ENCODE measurements at regions not wholly inside any gene's neighbourhood (a gene's known extent, or its start where the extent isn't known, plus 50 kb on each side); places are given as distances from the start of the nearest gene placed in this dataset.

- Mint-ChIP-seq H3K9me3 (no peaks in the 10 kb centered on the region), H3K36me3 (ENCODE audit: low read depth) (no peaks in the 10 kb centered on the region), H3K4me3 (no peak overlapping the region), H3K27me3 (ENCODE audit: low read depth) (no peaks in the 10 kb centered on the region), H3K27ac (peak overlapping the region; percentile 58 to 81 (median 68)), H3K4me1 (peaks cover 49% of the 10 kb centered on the region)
- no peak for TF ChIP-seq CTCF (IDR thresholded peaks at IDR 0.05; ENCODE audit: unreplicated experiment in 3 of 3)
Observed at GRCh38 chr1:218779341-218780100, 394.2 kb upstream of the LYPLAL1 start.

- Mint-ChIP-seq H3K9me3 (no peaks in the 10 kb centered on the region), H3K4me1 (peaks cover 29% of the 10 kb centered on the region), H3K27me3 (ENCODE audit: low read depth) (no peaks in the 10 kb centered on the region), H3K4me3 (no peak overlapping the region), H3K27ac (no peak overlapping the region), H3K36me3 (ENCODE audit: low read depth) (no peaks in the 10 kb centered on the region)
- TF ChIP-seq CTCF (IDR thresholded peaks at IDR 0.05; ENCODE audit: unreplicated experiment in 3 of 3): no peak
Observed at GRCh38 chr1:218783131-218783530, 390.5 kb upstream of the LYPLAL1 start.

GRCh38 chr1:218783916-218784315, 389.8 kb upstream of the LYPLAL1 start:
- H3K27me3 Mint-ChIP-seq (ENCODE audit: low read depth): no peaks in the 10 kb centered on the region
- H3K27ac Mint-ChIP-seq: peak overlapping the region in 1 of 3 experiments; percentile 7
- TF ChIP-seq CTCF (IDR thresholded peaks at IDR 0.05; ENCODE audit: unreplicated experiment in 3 of 3): no peak
- no peak overlapping the region for H3K4me3 Mint-ChIP-seq
- H3K4me1 Mint-ChIP-seq: peaks cover 22% of the 10 kb centered on the region
- H3K36me3 Mint-ChIP-seq (ENCODE audit: low read depth): no peaks in the 10 kb centered on the region
- peaks cover 3% of the 10 kb centered on the region for H3K9me3 Mint-ChIP-seq

GRCh38 chr1:218785928-218786327, 387.8 kb upstream of the LYPLAL1 start:
- Mint-ChIP-seq H3K36me3 (ENCODE audit: low read depth) (no peaks in the 10 kb centered on the region), H3K27ac (peak overlapping the region in 1 of 3 experiments; percentile 57), H3K27me3 (ENCODE audit: low read depth) (no peaks in the 10 kb centered on the region), H3K4me3 (no peak overlapping the region), H3K4me1 (peaks cover 17% of the 10 kb centered on the region), H3K9me3 (peaks cover 12% of the 10 kb centered on the region)
- no peak for TF ChIP-seq CTCF (IDR thresholded peaks at IDR 0.05; ENCODE audit: unreplicated experiment in 3 of 3)

GRCh38 chr1:218787826-218788225, 385.9 kb upstream of the LYPLAL1 start:
- no peak for TF ChIP-seq CTCF (IDR thresholded peaks at IDR 0.05; ENCODE audit: unreplicated experiment in 3 of 3)
- no peaks in the 10 kb centered on the region for H3K36me3 Mint-ChIP-seq (ENCODE audit: low read depth)
- peaks cover 11% of the 10 kb centered on the region for H3K4me1 Mint-ChIP-seq
- no peak overlapping the region for H3K4me3 Mint-ChIP-seq
- H3K9me3 Mint-ChIP-seq: peaks cover 14% of the 10 kb centered on the region
- H3K27me3 Mint-ChIP-seq (ENCODE audit: low read depth): no peaks in the 10 kb centered on the region
- no peak overlapping the region for H3K27ac Mint-ChIP-seq

- Mint-ChIP-seq H3K27me3 (ENCODE audit: low read depth) (no peaks in the 10 kb centered on the region), H3K4me3 (no peak overlapping the region), H3K36me3 (ENCODE audit: low read depth) (no peaks in the 10 kb centered on the region), H3K4me1 (no peaks in the 10 kb centered on the region), H3K27ac (no peak overlapping the region), H3K9me3 (peaks cover 12% of the 10 kb centered on the region)
- TF ChIP-seq CTCF (IDR thresholded peaks at IDR 0.05; ENCODE audit: unreplicated experiment in 3 of 3): no peak
Observed at GRCh38 chr1:218796773-218797172, 376.9 kb upstream of the LYPLAL1 start.

All from nephron (organoid).